ENCODE measurements at regions not wholly inside any gene's neighbourhood (a gene's known extent, or its start where the extent isn't known, plus 50 kb on each side); places are given as distances from the start of the nearest gene placed in this dataset.

DNA sequence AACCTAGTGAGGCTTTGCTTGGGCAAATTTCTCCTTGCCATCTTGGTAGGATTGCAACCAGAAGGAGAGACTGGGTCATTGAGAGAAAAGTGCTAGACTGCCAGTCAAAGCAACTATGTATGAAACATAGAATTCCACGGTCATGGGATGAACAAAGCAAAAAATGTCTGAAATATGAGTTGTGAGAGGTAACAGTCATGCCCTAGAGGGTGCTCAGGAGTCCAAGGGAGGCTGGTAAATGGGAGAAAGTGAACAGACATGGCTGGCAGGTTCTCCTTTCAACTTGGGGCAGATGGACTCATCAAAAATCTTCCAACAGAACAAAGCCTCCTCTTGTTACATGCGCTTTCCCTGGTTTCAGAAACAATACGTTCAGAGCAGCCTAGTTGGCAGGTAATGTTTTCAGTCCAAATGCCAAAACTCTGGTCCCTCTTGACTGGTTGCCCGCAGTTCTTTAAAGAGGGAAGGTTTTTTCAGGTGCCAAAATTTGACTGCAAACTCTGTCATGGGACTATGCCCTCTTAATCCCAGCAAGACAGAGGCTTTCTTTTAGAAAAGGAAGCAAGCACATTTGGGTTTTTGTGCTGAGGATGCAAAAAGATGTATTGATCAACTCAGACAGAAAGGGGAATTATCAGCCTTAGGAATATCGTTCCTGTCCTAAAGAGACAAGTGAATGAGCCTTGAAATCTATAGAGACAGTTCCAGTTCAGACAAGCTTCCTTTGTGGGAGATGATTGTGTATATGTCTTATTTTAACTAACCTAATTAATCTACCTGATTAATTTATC, 68.5 kb upstream of the SASH1 start:
- H2AFZ ChIP-seq (ENCODE audit: low read length): no peak overlapping the region
- H3K4me2 ChIP-seq (ENCODE audit: low read depth, low read length, poor library complexity, severe bottlenecking): no peak overlapping the region
- H3K9ac ChIP-seq (ENCODE audit: low read length): no peak overlapping the region
- DNase-seq: no peak
- H3K9me2 ChIP-seq (replicated peaks; ENCODE audit: insufficient read depth, low read length): no peaks in the 10 kb centered on the region
- no peaks in the 10 kb centered on the region for H3K4me1 ChIP-seq (ENCODE audit: low read length)
- no peak overlapping the region for H3K27ac ChIP-seq (ENCODE audit: low read length)
- H3K9me3 ChIP-seq (ENCODE audit: low read length): no peaks in the 10 kb centered on the region
- no peaks in the 10 kb centered on the region for H3K27me3 ChIP-seq (ENCODE audit: low read length)
- no peaks in the 10 kb centered on the region for H4K20me1 ChIP-seq (ENCODE audit: insufficient read depth, low read depth, low read length)
- H3K4me3 ChIP-seq (ENCODE audit: low read length): no peak overlapping the region
- H3K36me3 ChIP-seq (ENCODE audit: insufficient read depth, low read length): no peaks in the 10 kb centered on the region
- H3K79me2 ChIP-seq (ENCODE audit: low read length): no peaks in the 10 kb centered on the region

DNA sequence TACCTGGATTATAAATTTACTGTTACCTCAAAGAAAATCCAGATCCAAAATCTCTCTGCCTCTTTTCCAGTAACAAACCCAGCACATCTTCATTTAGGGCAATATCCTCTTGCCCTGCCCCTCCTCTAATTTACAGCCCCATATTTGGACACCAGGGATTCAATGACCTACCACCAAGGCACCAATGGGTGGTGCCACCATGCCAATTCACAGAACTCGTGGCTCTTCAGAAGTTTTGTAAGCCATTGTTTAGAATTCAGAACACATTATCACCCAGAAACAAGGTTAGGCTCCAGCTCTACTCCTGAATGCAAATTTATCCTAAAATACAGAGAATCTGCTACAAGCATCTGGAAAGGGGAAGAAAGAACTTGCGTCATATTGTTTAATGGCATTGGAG, 67.8 kb upstream of the SASH1 start:
- Histone ChIP-seq H4K20me1 (ENCODE audit: insufficient read depth, low read depth, low read length) (no peaks in the 10 kb centered on the region), H3K9me3 (ENCODE audit: low read length) (no peaks in the 10 kb centered on the region), H2AFZ (ENCODE audit: low read length) (no peak overlapping the region), H3K9ac (ENCODE audit: low read length) (no peak overlapping the region), H3K9me2 (replicated peaks; ENCODE audit: insufficient read depth, low read length) (no peaks in the 10 kb centered on the region), H3K79me2 (ENCODE audit: low read length) (no peaks in the 10 kb centered on the region), H3K27ac (ENCODE audit: low read length) (no peak overlapping the region), H3K4me2 (ENCODE audit: low read depth, low read length, poor library complexity, severe bottlenecking) (no peak overlapping the region), H3K4me3 (ENCODE audit: low read length) (no peak overlapping the region), H3K4me1 (ENCODE audit: low read length) (no peaks in the 10 kb centered on the region), H3K36me3 (ENCODE audit: insufficient read depth, low read length) (no peaks in the 10 kb centered on the region), H3K27me3 (ENCODE audit: low read length) (no peaks in the 10 kb centered on the region)
- DNase-seq: no peak

DNA sequence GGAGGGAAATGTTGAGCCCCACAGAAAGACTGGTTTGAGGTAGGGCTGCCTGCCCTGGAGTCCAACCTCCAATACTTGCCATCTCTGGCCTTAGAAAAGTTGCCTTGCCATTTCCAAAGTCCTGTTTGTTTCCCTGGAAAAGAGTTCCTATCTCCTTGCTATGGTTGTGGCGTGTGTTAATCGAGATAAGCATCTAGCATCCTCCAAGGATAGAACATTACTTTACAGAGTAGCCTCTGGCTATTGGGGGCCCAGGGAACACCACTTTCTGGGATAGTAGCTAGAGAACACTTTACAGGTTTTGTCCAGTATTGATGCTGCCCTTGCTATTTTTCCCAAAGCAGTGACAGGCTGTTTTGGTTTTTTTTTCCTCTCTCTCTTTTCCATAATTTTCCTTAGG, 57.4 kb upstream of the SASH1 start:
- Histone ChIP-seq H3K4me3 (ENCODE audit: low read length) (no peak overlapping the region), H3K27ac (ENCODE audit: low read length) (no peak overlapping the region), H3K4me2 (ENCODE audit: low read depth, low read length, poor library complexity, severe bottlenecking) (no peak overlapping the region), H3K9me2 (replicated peaks; ENCODE audit: insufficient read depth, low read length) (no peaks in the 10 kb centered on the region), H3K27me3 (ENCODE audit: low read length) (no peaks in the 10 kb centered on the region), H3K79me2 (ENCODE audit: low read length) (no peaks in the 10 kb centered on the region), H3K9ac (ENCODE audit: low read length) (no peak overlapping the region), H3K4me1 (ENCODE audit: low read length) (no peaks in the 10 kb centered on the region), H3K9me3 (ENCODE audit: low read length) (no peaks in the 10 kb centered on the region), H4K20me1 (ENCODE audit: insufficient read depth, low read depth, low read length) (no peaks in the 10 kb centered on the region), H3K36me3 (ENCODE audit: insufficient read depth, low read length) (no peaks in the 10 kb centered on the region), H2AFZ (ENCODE audit: low read length) (no peak overlapping the region)
- no peak for DNase-seq

DNA sequence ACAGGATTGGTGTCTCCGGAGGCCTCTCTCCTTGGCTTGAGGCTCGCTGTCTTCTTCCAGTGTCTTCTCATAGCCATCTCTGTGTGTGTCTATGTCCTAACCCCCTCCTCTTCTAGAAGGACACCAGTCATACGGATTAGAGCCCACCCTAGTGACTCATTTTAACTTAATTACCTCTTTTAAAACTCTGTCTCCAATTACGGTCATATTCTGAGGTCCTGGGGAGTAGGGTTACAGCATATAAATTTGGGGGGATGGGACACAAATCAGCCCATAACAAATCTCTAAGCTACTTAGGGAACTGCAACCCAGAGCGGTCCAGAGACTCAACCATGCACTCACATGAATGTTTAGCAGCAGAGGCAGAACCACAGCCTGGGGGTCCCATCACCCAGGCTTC, 56.1 kb upstream of the SASH1 start:
- H3K9me2 ChIP-seq (replicated peaks; ENCODE audit: insufficient read depth, low read length): no peaks in the 10 kb centered on the region
- H4K20me1 ChIP-seq (ENCODE audit: insufficient read depth, low read depth, low read length): no peaks in the 10 kb centered on the region
- no peak overlapping the region for H3K4me2 ChIP-seq (ENCODE audit: low read depth, low read length, poor library complexity, severe bottlenecking)
- H3K9me3 ChIP-seq (ENCODE audit: low read length): no peaks in the 10 kb centered on the region
- H3K4me1 ChIP-seq (ENCODE audit: low read length): no peaks in the 10 kb centered on the region
- no peaks in the 10 kb centered on the region for H3K79me2 ChIP-seq (ENCODE audit: low read length)
- no peak overlapping the region for H2AFZ ChIP-seq (ENCODE audit: low read length)
- no peaks in the 10 kb centered on the region for H3K27me3 ChIP-seq (ENCODE audit: low read length)
- no peak overlapping the region for H3K9ac ChIP-seq (ENCODE audit: low read length)
- H3K36me3 ChIP-seq (ENCODE audit: insufficient read depth, low read length): no peaks in the 10 kb centered on the region
- H3K27ac ChIP-seq (ENCODE audit: low read length): no peak overlapping the region
- DNase-seq: no peak
- no peak overlapping the region for H3K4me3 ChIP-seq (ENCODE audit: low read length)

DNA sequence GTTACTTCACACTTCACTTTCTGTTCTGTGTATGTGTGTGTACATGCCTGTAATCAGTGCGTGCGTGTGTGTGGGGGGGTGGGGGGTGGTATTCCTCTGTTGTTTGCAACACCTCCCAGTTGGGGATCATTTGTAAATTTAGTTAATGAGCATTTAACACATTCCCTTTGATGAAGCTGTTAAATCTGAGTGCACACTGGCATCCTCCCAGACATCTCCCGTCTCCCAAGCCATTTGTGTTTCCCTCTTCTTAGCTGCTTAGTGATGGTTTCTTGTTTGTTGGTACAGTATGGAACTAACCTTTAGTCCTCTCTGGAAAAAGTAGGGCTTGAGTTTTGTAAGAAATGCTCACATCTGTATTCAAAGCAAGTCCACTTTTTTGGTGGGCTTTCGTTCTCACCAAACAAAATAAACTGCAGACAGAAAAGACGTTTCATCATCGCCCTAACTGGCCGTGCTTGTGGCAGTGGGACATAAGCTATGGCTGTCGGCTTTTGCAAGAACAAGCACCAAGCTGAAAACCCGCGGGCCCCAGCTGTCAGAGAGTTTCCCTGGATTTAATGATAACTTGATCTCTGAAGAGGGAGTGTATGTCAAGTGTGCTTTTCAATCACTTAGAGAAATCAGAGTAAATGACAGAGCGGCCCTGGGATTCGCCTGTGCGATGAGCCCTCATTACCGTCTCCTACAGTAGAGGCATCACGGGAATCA, 54.9 kb upstream of the SASH1 start:
- DNase-seq: no peak
- no peak overlapping the region for H3K27ac ChIP-seq (ENCODE audit: low read length)
- no peaks in the 10 kb centered on the region for H3K9me3 ChIP-seq (ENCODE audit: low read length)
- H3K9me2 ChIP-seq (replicated peaks; ENCODE audit: insufficient read depth, low read length): no peaks in the 10 kb centered on the region
- no peak overlapping the region for H3K4me3 ChIP-seq (ENCODE audit: low read length)
- no peaks in the 10 kb centered on the region for H3K36me3 ChIP-seq (ENCODE audit: insufficient read depth, low read length)
- no peak overlapping the region for H2AFZ ChIP-seq (ENCODE audit: low read length)
- no peaks in the 10 kb centered on the region for H3K4me1 ChIP-seq (ENCODE audit: low read length)
- H3K27me3 ChIP-seq (ENCODE audit: low read length): no peaks in the 10 kb centered on the region
- H4K20me1 ChIP-seq (ENCODE audit: insufficient read depth, low read depth, low read length): no peaks in the 10 kb centered on the region
- no peak overlapping the region for H3K4me2 ChIP-seq (ENCODE audit: low read depth, low read length, poor library complexity, severe bottlenecking)
- H3K9ac ChIP-seq (ENCODE audit: low read length): no peak overlapping the region
- no peaks in the 10 kb centered on the region for H3K79me2 ChIP-seq (ENCODE audit: low read length)

DNA sequence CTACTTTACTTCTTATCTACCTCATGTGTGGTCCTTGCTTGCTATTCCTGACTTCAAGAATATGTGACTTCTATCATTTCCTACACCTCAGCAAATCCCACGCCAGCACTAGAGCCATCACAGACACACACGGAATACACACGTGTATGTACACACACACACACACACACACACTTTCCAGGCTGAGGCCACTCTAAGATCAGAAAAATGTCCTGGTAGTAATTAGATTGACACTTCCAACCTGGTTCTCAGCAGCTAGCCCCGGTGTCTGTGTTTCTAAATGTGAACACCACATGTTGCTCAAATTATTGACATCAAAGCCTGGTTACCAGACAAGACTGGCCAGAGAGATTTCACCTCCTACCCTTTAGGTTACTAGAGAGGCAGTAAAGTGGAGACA, 54.1 kb upstream of the SASH1 start:
- no peak for DNase-seq
- H3K9me2 ChIP-seq (replicated peaks; ENCODE audit: insufficient read depth, low read length): no peaks in the 10 kb centered on the region
- H4K20me1 ChIP-seq (ENCODE audit: insufficient read depth, low read depth, low read length): no peaks in the 10 kb centered on the region
- H3K36me3 ChIP-seq (ENCODE audit: insufficient read depth, low read length): no peaks in the 10 kb centered on the region
- H2AFZ ChIP-seq (ENCODE audit: low read length): no peak overlapping the region
- no peaks in the 10 kb centered on the region for H3K9me3 ChIP-seq (ENCODE audit: low read length)
- H3K4me2 ChIP-seq (ENCODE audit: low read depth, low read length, poor library complexity, severe bottlenecking): no peak overlapping the region
- no peak overlapping the region for H3K9ac ChIP-seq (ENCODE audit: low read length)
- H3K27ac ChIP-seq (ENCODE audit: low read length): no peak overlapping the region
- H3K4me1 ChIP-seq (ENCODE audit: low read length): no peaks in the 10 kb centered on the region
- no peak overlapping the region for H3K4me3 ChIP-seq (ENCODE audit: low read length)
- no peaks in the 10 kb centered on the region for H3K79me2 ChIP-seq (ENCODE audit: low read length)
- no peaks in the 10 kb centered on the region for H3K27me3 ChIP-seq (ENCODE audit: low read length)

DNA sequence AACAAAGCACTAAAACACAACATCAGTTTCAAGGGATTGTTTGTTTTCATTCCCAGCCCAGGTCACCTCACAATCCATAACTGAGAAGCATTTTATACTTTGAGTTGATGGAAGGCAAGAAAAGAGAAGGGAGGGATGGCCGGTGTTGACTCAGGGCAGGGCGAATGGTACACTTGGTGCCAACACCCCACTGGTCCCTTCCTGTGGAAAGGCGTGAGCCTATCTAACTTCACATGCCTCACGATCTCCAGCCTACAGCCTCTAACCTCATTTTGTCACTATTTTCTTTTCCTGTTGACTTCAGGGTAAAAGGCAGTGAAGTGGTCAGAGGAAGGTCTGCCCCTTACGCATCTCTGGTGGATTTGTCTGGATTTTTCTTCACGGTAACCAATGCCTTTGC, 53.5 kb upstream of the SASH1 start:
- Histone ChIP-seq H4K20me1 (ENCODE audit: insufficient read depth, low read depth, low read length) (no peaks in the 10 kb centered on the region), H3K9me3 (ENCODE audit: low read length) (no peaks in the 10 kb centered on the region), H3K27ac (ENCODE audit: low read length) (no peak overlapping the region), H2AFZ (ENCODE audit: low read length) (no peak overlapping the region), H3K4me2 (ENCODE audit: low read depth, low read length, poor library complexity, severe bottlenecking) (no peak overlapping the region), H3K4me3 (ENCODE audit: low read length) (no peak overlapping the region), H3K79me2 (ENCODE audit: low read length) (no peaks in the 10 kb centered on the region), H3K4me1 (ENCODE audit: low read length) (no peaks in the 10 kb centered on the region), H3K9ac (ENCODE audit: low read length) (no peak overlapping the region), H3K36me3 (ENCODE audit: insufficient read depth, low read length) (no peaks in the 10 kb centered on the region), H3K9me2 (replicated peaks; ENCODE audit: insufficient read depth, low read length) (no peaks in the 10 kb centered on the region), H3K27me3 (ENCODE audit: low read length) (no peaks in the 10 kb centered on the region)
- DNase-seq: no peak

DNA sequence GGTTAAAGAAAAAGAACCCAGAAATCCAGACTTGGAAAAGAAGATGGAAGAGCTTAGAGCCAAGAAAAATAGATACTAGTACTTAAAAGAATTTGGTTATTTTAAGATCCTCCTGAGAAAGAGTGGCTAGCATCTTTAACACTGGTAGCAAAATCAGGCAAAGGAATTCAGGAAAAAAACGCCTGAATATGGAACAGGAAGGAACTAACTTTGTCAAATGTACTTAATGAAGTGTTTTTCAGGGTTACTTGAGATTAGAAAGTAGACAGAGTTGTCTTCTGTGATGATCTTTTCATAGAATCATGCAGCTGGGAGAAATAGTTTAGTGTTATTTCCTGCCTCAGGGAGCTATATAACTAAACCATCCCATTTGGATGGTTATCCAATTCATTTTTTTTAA, 50.8 kb upstream of the SASH1 start:
- H2AFZ ChIP-seq (ENCODE audit: low read length): no peak overlapping the region
- no peaks in the 10 kb centered on the region for H3K4me1 ChIP-seq (ENCODE audit: low read length)
- no peaks in the 10 kb centered on the region for H3K27me3 ChIP-seq (ENCODE audit: low read length)
- H3K79me2 ChIP-seq (ENCODE audit: low read length): no peaks in the 10 kb centered on the region
- H3K4me2 ChIP-seq (ENCODE audit: low read depth, low read length, poor library complexity, severe bottlenecking): no peak overlapping the region
- no peaks in the 10 kb centered on the region for H4K20me1 ChIP-seq (ENCODE audit: insufficient read depth, low read depth, low read length)
- no peak overlapping the region for H3K27ac ChIP-seq (ENCODE audit: low read length)
- no peak overlapping the region for H3K9ac ChIP-seq (ENCODE audit: low read length)
- no peaks in the 10 kb centered on the region for H3K9me3 ChIP-seq (ENCODE audit: low read length)
- H3K9me2 ChIP-seq (replicated peaks; ENCODE audit: insufficient read depth, low read length): no peaks in the 10 kb centered on the region
- no peak overlapping the region for H3K4me3 ChIP-seq (ENCODE audit: low read length)
- DNase-seq: no peak
- no peaks in the 10 kb centered on the region for H3K36me3 ChIP-seq (ENCODE audit: insufficient read depth, low read length)
